T-cell (primary cell): ENCODE measurements at regions not wholly inside any gene's neighbourhood (a gene's known extent, or its start where the extent isn't known, plus 50 kb on each side); places are given as distances from the start of the nearest gene placed in this dataset.

Experiments used
- ATAC-seq, 4 experiments: fragments of 200-7000 bp in 3 of 4; fragments of 150-1000 bp in 1 of 4; cut with Tn5 transposase; replicated peaks in 1 of 4; 1 replicate in 3 of 4; 2 replicates in 1 of 4; pipeline ENCODE4 v1.10.0; 2021; ENCODE audit warnings: moderate library complexity in 3 of 4, mild to moderate bottlenecking in 2 of 4, moderate number of reproducible peaks in 1 of 4
- CTCF ChIA-PET, 2 donors: fragments of 300-600 bp; sonication (Branson Sonifier 250); formaldehyde crosslinking; loops; one replicate each; lab custom pipeline; 2022; ENCODE audit warnings: antibody characterized with exemption in 2 of 2; lab: Charles Lee
- POLR2A ChIA-PET, 2 donors: fragments of 300-600 bp; sonication (Branson Sonifier 250); formaldehyde crosslinking; loops; one replicate each; lab custom pipeline; 2022; ENCODE audit warnings: antibody characterized with exemption in 2 of 2; lab: Charles Lee
- DNase-seq, 35 experiments: peaks; one replicate each; pipeline versions ENCODE4 v3.0.0 to v3.0.0-alpha.2; 2013 to 2023
- H3K27ac ChIP-seq: one replicate; pipeline ENCODE4 v1.5.1; 2013; ENCODE audit warnings: low read length
- H3K27me3 ChIP-seq, 2 experiments: replicated peaks in 1 of 2; 1 replicate in 1 of 2; 2 replicates in 1 of 2; pipeline versions ENCODE4 v1.6.1 to v1.7.0; 2013; ENCODE audit warnings: low read length in 1 of 2, mixed read lengths in 1 of 2; ENCODE audit not compliant: control insufficient read depth in 2 of 2, insufficient read depth in 2 of 2; ENCODE audit errors: extremely low read depth in 1 of 2
- H3K36me3 ChIP-seq, 2 donors: 1 replicate in 1 of 2; 2 replicates in 1 of 2; pipeline versions ENCODE4 v1.6.1 to v1.7.0; 2013; ENCODE audit warnings: low read length in 1 of 2; ENCODE audit not compliant: control insufficient read depth in 2 of 2, insufficient read depth in 1 of 2; ENCODE audit errors: extremely low read depth in 1 of 2
- H3K4me1 ChIP-seq, 2 experiments: 1 replicate in 1 of 2; 2 replicates in 1 of 2; pipeline versions ENCODE4 v1.6.1 to v1.7.0; 2013; ENCODE audit warnings: low read length in 2 of 2, mixed read lengths in 1 of 2; ENCODE audit not compliant: insufficient read depth in 2 of 2, control insufficient read depth in 1 of 2; ENCODE audit errors: extremely low read depth in 1 of 2
- H3K4me3 ChIP-seq, 2 donors: 1 replicate in 1 of 2; 2 replicates in 1 of 2; pipeline versions ENCODE4 v1.5.1 to v1.7.0; 2013; ENCODE audit warnings: mild to moderate bottlenecking in 2 of 2, low read length in 1 of 2, moderate library complexity in 1 of 2; ENCODE audit not compliant: control insufficient read depth in 1 of 2; ENCODE audit errors: extremely low read depth in 1 of 2
- H3K9me3 ChIP-seq: 2 replicates; pipeline ENCODE4 v1.7.0; 2013
- H3K27ac Mint-ChIP-seq, 2 donors: one replicate each; pipeline ENCODE4 v1.8.0; 2020 to 2021; ENCODE audit warnings: mild to moderate bottlenecking in 2 of 2, mixed read lengths in 2 of 2
- H3K27me3 Mint-ChIP-seq, 2 donors: one replicate each; pipeline ENCODE4 v1.8.0; 2021 to 2022; ENCODE audit warnings: mixed read lengths in 2 of 2
- H3K36me3 Mint-ChIP-seq: one replicate; pipeline ENCODE4 v1.8.0; 2021; ENCODE audit warnings: mixed read lengths
- H3K4me1 Mint-ChIP-seq, 3 donors: one replicate each; pipeline ENCODE4 v1.8.0; 2020 to 2022; ENCODE audit warnings: mixed read lengths in 3 of 3, mild to moderate bottlenecking in 1 of 3
- H3K4me3 Mint-ChIP-seq, 3 donors: one replicate each; pipeline ENCODE4 v1.8.0; 2020 to 2022; ENCODE audit warnings: mild to moderate bottlenecking in 3 of 3, mixed read lengths in 3 of 3, moderate library complexity in 3 of 3
- H3K9me3 Mint-ChIP-seq, 3 donors: one replicate each; pipeline ENCODE4 v1.8.0; 2020 to 2022; ENCODE audit warnings: mixed read lengths in 3 of 3
- WGBS: methylation state at CpG from one replicate; pipeline ENCODE4 v1.1.5; 2013; ENCODE audit warnings: missing lambda C conversion rate; ENCODE audit not compliant: insufficient coverage; 5-methylcytosine and 5-hydroxymethylcytosine counted together

DNA sequence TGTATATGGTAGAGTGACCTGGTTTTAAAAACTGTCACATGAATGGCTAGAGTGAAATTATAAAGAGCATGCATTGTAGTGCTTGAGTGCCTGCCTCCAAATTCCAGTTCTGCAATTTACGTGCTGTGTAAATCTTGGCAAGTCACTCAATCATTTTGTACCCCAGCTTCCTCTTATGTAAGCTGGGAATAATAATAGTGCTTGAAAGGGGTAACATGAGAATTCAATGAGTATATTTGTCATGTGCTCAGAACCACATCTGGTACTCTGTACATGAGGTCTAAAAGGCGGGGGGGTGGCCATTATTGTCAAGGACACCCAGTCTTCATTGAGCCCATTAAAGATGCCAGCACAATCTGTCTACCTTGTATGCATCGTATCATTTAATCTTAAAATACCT is 214.8 kb downstream of the MC4R start:
- ChIA-PET POLR2A (no interaction called here), CTCF (no interaction called here)
- no peaks in the 10 kb centered on the region for H3K27me3 Mint-ChIP-seq
- WGBS: no CpG with 5 or more reads among the region's 3 CpGs
- peaks cover 0 to 6% (median 5%) of the 10 kb centered on the region in 3 donors for H3K9me3 Mint-ChIP-seq
- DNase-seq (no peak), ATAC-seq (no peak)
- no peaks in the 10 kb centered on the region for H3K36me3 Mint-ChIP-seq
- no peaks in the 10 kb centered on the region for H3K4me1 ChIP-seq
- H3K4me3 ChIP-seq: no peak overlapping the region
- H3K9me3 ChIP-seq: no peaks in the 10 kb centered on the region
- no peaks in the 10 kb centered on the region for H3K4me1 Mint-ChIP-seq
- H3K27me3 ChIP-seq: no peaks in the 10 kb centered on the region
- no peak overlapping the region for H3K4me3 Mint-ChIP-seq
- H3K36me3 ChIP-seq: no peaks in the 10 kb centered on the region
- no peak overlapping the region for H3K27ac Mint-ChIP-seq
- no peak overlapping the region for H3K27ac ChIP-seq

DNA sequence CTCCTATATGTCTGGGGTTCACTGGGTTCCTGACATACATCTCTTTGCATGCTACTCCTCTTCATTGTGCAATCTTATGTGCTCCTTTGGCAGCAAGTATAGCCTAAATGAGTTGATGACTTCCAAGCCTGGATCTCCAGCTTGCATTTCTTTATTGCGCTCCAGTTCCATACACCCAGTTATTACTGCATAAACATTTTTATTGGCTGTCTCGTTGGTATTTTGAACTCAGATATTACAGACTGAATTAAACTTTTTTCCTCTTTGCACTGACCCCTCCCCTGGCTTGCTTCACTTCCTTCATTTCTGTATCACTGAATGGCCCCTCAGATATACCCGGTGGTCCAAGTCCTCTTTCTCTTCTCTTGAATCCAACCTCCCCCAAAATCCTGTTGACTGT is 219.2 kb downstream of the MC4R start:
- WGBS: 86% methylated on average over 3 of the region's 3 CpGs
- no peaks in the 10 kb centered on the region for H3K36me3 Mint-ChIP-seq
- no peaks in the 10 kb centered on the region for H3K36me3 ChIP-seq
- no peak overlapping the region for H3K4me3 ChIP-seq
- H3K4me1 Mint-ChIP-seq: no peaks in the 10 kb centered on the region
- no peaks in the 10 kb centered on the region for H3K9me3 ChIP-seq
- H3K27me3 ChIP-seq: no peaks in the 10 kb centered on the region
- H3K27ac Mint-ChIP-seq: no peak overlapping the region
- H3K4me1 ChIP-seq: no peaks in the 10 kb centered on the region
- H3K27me3 Mint-ChIP-seq: no peaks in the 10 kb centered on the region
- H3K27ac ChIP-seq: no peak overlapping the region
- ChIA-PET CTCF (no interaction called here), POLR2A (no interaction called here)
- peaks cover 0 to 6% (median 5%) of the 10 kb centered on the region in 3 donors for H3K9me3 Mint-ChIP-seq
- DNase-seq: no peak
- no peak for ATAC-seq
- no peak overlapping the region for H3K4me3 Mint-ChIP-seq

DNA sequence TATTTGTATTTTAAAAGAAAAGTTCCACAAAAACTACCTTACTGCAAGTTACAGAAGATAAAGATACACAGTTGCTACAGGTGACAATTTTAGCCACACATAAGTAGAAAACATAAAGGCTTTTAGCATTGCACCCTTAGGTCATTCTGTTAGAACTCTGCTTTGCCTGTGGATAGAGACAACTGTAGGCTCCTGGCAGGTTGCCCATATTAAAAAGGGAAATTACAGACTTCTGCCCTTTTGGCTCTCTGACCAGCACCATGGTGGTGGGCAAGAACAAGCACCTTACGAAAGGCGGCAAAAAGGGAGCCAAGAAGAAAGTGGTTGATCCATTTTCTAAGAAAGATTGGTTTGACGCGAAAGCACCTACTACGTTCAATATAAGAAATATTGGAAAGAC is 223.3 kb downstream of the MC4R start:
- Mint-ChIP-seq H3K4me1 (no peaks in the 10 kb centered on the region), H3K27me3 (no peaks in the 10 kb centered on the region), H3K27ac (no peak overlapping the region), H3K9me3 (peaks cover 0 to 3% (median 0%) of the 10 kb centered on the region in 3 donors), H3K36me3 (no peaks in the 10 kb centered on the region), H3K4me3 (no peak overlapping the region)
- 94% methylated on average over 5 of the region's 5 CpGs for WGBS
- no peaks in the 10 kb centered on the region for H3K9me3 ChIP-seq
- CTCF ChIA-PET: no interaction called here
- H3K4me1 ChIP-seq: peaks cover 0 to 8% of the 10 kb centered on the region in 2 experiments
- H3K27ac ChIP-seq: no peak overlapping the region
- POLR2A ChIA-PET: no interaction called here
- ATAC-seq (no peak), DNase-seq (no peak)
- no peak overlapping the region for H3K4me3 ChIP-seq
- H3K36me3 ChIP-seq: no peaks in the 10 kb centered on the region
- H3K27me3 ChIP-seq: peaks cover 0 to 2% of the 10 kb centered on the region in 2 experiments

GRCh38 chr18:60147323-60147722 is 225.3 kb downstream of the MC4R start:
- Histone ChIP-seq H3K4me3 (no peak overlapping the region), H3K27me3 (peaks cover 0 to 2% of the 10 kb centered on the region in 2 experiments), H3K27ac (no peak overlapping the region), H3K36me3 (no peaks in the 10 kb centered on the region), H3K9me3 (no peaks in the 10 kb centered on the region), H3K4me1 (peaks cover 0 to 8% of the 10 kb centered on the region in 2 experiments)
- Mint-ChIP-seq H3K27ac (no peak overlapping the region), H3K4me1 (no peaks in the 10 kb centered on the region), H3K9me3 (no peaks in the 10 kb centered on the region), H3K27me3 (no peaks in the 10 kb centered on the region), H3K4me3 (no peak overlapping the region), H3K36me3 (no peaks in the 10 kb centered on the region)
- ChIA-PET POLR2A (no interaction called here), CTCF (no interaction called here)
- ATAC-seq (no peak), DNase-seq (no peak)
- WGBS: 25% methylated on average over 1 of the region's 5 CpGs

DNA sequence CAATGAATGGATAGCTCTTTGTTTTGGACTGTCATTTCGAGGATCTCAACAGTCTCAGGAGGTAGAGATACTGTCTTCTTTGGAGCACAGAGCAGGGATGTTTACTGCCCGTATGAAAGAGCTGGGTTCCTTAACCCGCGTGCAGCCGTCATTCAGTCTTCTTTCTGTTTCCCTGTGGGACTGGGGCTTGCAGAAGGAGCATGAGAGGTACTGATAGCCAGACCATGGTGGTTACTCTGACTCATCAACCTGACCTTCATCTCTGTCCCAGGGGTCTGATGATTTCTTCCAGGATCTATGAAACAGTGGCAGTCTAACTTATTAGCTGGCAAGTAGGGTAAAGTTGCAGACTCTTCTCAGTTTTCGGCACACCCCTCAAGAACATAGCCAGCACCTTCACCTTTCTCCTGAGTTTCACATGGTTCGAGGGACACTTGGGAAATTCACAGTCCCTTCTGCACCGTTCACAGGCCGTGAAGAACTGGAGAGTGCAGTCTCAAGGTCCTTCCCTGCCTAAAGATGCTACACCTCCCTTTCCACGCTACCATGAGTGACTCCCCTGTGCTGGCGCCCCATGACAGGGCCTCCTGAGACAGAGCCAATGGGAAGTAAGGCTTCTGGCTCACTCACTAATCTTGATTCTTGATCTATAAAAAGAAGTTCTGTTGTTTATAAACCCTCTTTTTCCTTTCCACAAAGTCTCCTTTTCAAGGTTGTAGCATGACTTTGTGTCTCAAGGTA is 226.2 kb downstream of the MC4R start:
- Mint-ChIP-seq H3K36me3 (no peaks in the 10 kb centered on the region), H3K4me1 (no peaks in the 10 kb centered on the region), H3K27ac (no peak overlapping the region), H3K27me3 (no peaks in the 10 kb centered on the region), H3K4me3 (no peak overlapping the region), H3K9me3 (no peaks in the 10 kb centered on the region)
- DNase-seq (no peak), ATAC-seq (no peak)
- H3K9me3 ChIP-seq: no peaks in the 10 kb centered on the region
- peaks cover 0 to 8% of the 10 kb centered on the region in 2 experiments for H3K4me1 ChIP-seq
- ChIA-PET CTCF (no interaction called here), POLR2A (interaction anchor here in 1 of 2 donors (0.7 kb wide), 1 partner anchor 1964 kb away, joined by 3 read pairs; no protein-coding TSS in a partner anchor)
- 63% methylated on average over 9 of the region's 11 CpGs for WGBS
- H3K4me3 ChIP-seq: no peak overlapping the region
- H3K27me3 ChIP-seq: peaks cover 0 to 2% of the 10 kb centered on the region in 2 experiments
- H3K27ac ChIP-seq: no peak overlapping the region
- H3K36me3 ChIP-seq: no peaks in the 10 kb centered on the region

GRCh38 chr18:60145776-60146175 is 226.8 kb downstream of the MC4R start:
- ChIA-PET POLR2A (no interaction called here), CTCF (no interaction called here)
- no peaks in the 10 kb centered on the region for H3K36me3 Mint-ChIP-seq
- H3K27ac Mint-ChIP-seq: no peak overlapping the region
- Histone ChIP-seq H3K9me3 (no peaks in the 10 kb centered on the region), H3K4me1 (peaks cover 0 to 8% of the 10 kb centered on the region in 2 experiments), H3K36me3 (no peaks in the 10 kb centered on the region), H3K27me3 (peaks cover 0 to 2% of the 10 kb centered on the region in 2 experiments), H3K4me3 (no peak overlapping the region), H3K27ac (no peak overlapping the region)
- no peaks in the 10 kb centered on the region for H3K4me1 Mint-ChIP-seq
- H3K9me3 Mint-ChIP-seq: no peaks in the 10 kb centered on the region
- no peak for DNase-seq
- no peaks in the 10 kb centered on the region for H3K27me3 Mint-ChIP-seq
- no peak overlapping the region for H3K4me3 Mint-ChIP-seq
- WGBS: 40% methylated on average over 1 of the region's 2 CpGs
- ATAC-seq: no peak
